ENCODE measurements at regions not wholly inside any gene's neighbourhood (a gene's known extent, or its start where the extent isn't known, plus 50 kb on each side); places are given as distances from the start of the nearest gene placed in this dataset.

DNA sequence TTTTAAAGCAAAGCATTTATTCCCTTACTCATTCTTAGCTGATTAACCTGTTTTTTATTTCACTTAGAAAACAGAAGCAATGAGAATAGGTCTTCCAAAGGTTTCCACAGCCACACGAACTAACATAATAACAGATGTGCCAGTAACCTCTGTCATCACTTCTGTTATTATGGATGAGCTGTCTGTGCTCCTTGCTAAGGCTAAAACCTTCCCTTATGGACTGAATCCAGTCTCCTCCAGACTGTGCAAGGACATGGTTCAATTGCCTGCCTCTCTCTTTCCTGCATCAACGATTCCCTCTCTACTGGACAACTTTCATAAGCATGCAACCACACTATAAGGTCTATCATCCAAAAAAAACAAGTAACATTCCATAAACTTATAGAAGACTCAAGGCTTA lies 1446.2 kb downstream of the MAT2B start:
- TF ChIP-seq RFX5 (IDR thresholded peaks at IDR 0.05; ENCODE audit: low read depth, low read length), result no peak
- TF ChIP-seq SUPT20H (IDR thresholded peaks at IDR 0.05; ENCODE audit: borderline replicate concordance, control insufficient read depth, low read depth, low read length), result no peak
- TF ChIP-seq, protein P1, sequence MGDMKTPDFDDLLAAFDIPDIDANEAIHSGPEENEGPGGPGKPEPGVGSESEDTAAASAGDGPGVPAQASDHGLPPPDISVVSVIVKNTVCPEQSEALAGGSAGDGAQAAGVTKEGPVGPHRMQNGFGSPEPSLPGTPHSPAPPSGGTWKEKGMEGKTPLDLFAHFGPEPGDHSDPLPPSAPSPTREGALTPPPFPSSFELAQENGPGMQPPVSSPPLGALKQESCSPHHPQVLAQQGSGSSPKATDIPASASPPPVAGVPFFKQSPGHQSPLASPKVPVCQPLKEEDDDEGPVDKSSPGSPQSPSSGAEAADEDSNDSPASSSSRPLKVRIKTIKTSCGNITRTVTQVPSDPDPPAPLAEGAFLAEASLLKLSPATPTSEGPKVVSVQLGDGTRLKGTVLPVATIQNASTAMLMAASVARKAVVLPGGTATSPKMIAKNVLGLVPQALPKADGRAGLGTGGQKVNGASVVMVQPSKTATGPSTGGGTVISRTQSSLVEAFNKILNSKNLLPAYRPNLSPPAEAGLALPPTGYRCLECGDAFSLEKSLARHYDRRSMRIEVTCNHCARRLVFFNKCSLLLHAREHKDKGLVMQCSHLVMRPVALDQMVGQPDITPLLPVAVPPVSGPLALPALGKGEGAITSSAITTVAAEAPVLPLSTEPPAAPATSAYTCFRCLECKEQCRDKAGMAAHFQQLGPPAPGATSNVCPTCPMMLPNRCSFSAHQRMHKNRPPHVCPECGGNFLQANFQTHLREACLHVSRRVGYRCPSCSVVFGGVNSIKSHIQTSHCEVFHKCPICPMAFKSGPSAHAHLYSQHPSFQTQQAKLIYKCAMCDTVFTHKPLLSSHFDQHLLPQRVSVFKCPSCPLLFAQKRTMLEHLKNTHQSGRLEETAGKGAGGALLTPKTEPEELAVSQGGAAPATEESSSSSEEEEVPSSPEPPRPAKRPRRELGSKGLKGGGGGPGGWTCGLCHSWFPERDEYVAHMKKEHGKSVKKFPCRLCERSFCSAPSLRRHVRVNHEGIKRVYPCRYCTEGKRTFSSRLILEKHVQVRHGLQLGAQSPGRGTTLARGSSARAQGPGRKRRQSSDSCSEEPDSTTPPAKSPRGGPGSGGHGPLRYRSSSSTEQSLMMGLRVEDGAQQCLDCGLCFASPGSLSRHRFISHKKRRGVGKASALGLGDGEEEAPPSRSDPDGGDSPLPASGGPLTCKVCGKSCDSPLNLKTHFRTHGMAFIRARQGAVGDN (IDR thresholded peaks at IDR 0.05), result no peak
- no peak for TF ChIP-seq RAD21 (IDR thresholded peaks at IDR 0.05; ENCODE audit: insufficient read depth, low read depth, low read length)

All from GM12878 (cell line).